SH-SY5Y (cell line): ENCODE measurements at regions not wholly inside any gene's neighbourhood (a gene's known extent, or its start where the extent isn't known, plus 50 kb on each side); places are given as distances from the start of the nearest gene placed in this dataset.

Experiments
- GATA2 ChIP-seq: IDR thresholded peaks from 2 replicates; pipeline ENCODE4 v1.6.1; 2011; ENCODE audit warnings: mild to moderate bottlenecking, low read depth, low read length
- GATA3 ChIP-seq: IDR thresholded peaks from 2 replicates; pipeline ENCODE4 v1.6.1; 2011; ENCODE audit warnings: low read depth, mild to moderate bottlenecking, low read length, moderate library complexity

- TF ChIP-seq GATA2, result no peak
- no peak for TF ChIP-seq GATA3
These were observed 105.5 kb upstream of the TBX20 start for GRCh38 chr7:35359423-35359822.
